ENCODE measurements at regions not wholly inside any gene's neighbourhood (a gene's known extent, or its start where the extent isn't known, plus 50 kb on each side); places are given as distances from the start of the nearest gene placed in this dataset.

- Histone ChIP-seq H3K36me3 (ENCODE audit: control insufficient read depth, insufficient read depth, low read length) (no peaks in the 10 kb centered on the region), H3K27me3 (replicated peaks; ENCODE audit: control insufficient read depth, insufficient read depth, low read length) (no peaks in the 10 kb centered on the region; the same call in 1 of the 2 replicates), H3K4me3 (replicated peaks; ENCODE audit: low read depth, low read length) (no peak overlapping the region)
- no peak for DNase-seq (ENCODE audit: extremely low read depth, insufficient read length)
- TF ChIP-seq CTCF (IDR thresholded peaks at IDR 0.05; ENCODE audit: insufficient read depth, low read length, poor library complexity, severe bottlenecking): no peak
Observed at GRCh38 chr12:124711344-124711743, 143.9 kb upstream of the NCOR2 start.

GRCh38 chr12:124709722-124710687 lies 142.6 kb upstream of the NCOR2 start:
- TF ChIP-seq CTCF (IDR thresholded peaks at IDR 0.05; ENCODE audit: insufficient read depth, low read length, poor library complexity, severe bottlenecking): no peak
- no peak for DNase-seq (ENCODE audit: extremely low read depth, insufficient read length)
- H3K27me3 ChIP-seq (replicated peaks; ENCODE audit: control insufficient read depth, insufficient read depth, low read length): no peaks in the 10 kb centered on the region; the same call in 1 of the 2 replicates
- no peak overlapping the region for H3K4me3 ChIP-seq (replicated peaks; ENCODE audit: low read depth, low read length)
- no peaks in the 10 kb centered on the region for H3K36me3 ChIP-seq (ENCODE audit: control insufficient read depth, insufficient read depth, low read length)

GRCh38 chr12:124707316-124707715 lies 139.9 kb upstream of the NCOR2 start:
- TF ChIP-seq CTCF (IDR thresholded peaks at IDR 0.05; ENCODE audit: insufficient read depth, low read length, poor library complexity, severe bottlenecking): no peak
- no peaks in the 10 kb centered on the region; the same call in 1 of the 2 replicates for H3K27me3 ChIP-seq (replicated peaks; ENCODE audit: control insufficient read depth, insufficient read depth, low read length)
- no peak for DNase-seq (ENCODE audit: extremely low read depth, insufficient read length)
- no peaks in the 10 kb centered on the region for H3K36me3 ChIP-seq (ENCODE audit: control insufficient read depth, insufficient read depth, low read length)
- H3K4me3 ChIP-seq (replicated peaks; ENCODE audit: low read depth, low read length): no peak overlapping the region

GRCh38 chr12:124706363-124706762 lies 139.0 kb upstream of the NCOR2 start:
- no peak for DNase-seq (ENCODE audit: extremely low read depth, insufficient read length)
- H3K4me3 ChIP-seq (replicated peaks; ENCODE audit: low read depth, low read length): no peak overlapping the region
- no peaks in the 10 kb centered on the region for H3K36me3 ChIP-seq (ENCODE audit: control insufficient read depth, insufficient read depth, low read length)
- no peak for TF ChIP-seq CTCF (IDR thresholded peaks at IDR 0.05; ENCODE audit: insufficient read depth, low read length, poor library complexity, severe bottlenecking)
- no peaks in the 10 kb centered on the region; the same call in 1 of the 2 replicates for H3K27me3 ChIP-seq (replicated peaks; ENCODE audit: control insufficient read depth, insufficient read depth, low read length)

GRCh38 chr12:124705545-124706138 lies 138.2 kb upstream of the NCOR2 start:
- Histone ChIP-seq H3K36me3 (ENCODE audit: control insufficient read depth, insufficient read depth, low read length) (no peaks in the 10 kb centered on the region), H3K27me3 (replicated peaks; ENCODE audit: control insufficient read depth, insufficient read depth, low read length) (no peaks in the 10 kb centered on the region; the same call in 1 of the 2 replicates), H3K4me3 (replicated peaks; ENCODE audit: low read depth, low read length) (no peak overlapping the region)
- DNase-seq (ENCODE audit: extremely low read depth, insufficient read length): no peak
- no peak for TF ChIP-seq CTCF (IDR thresholded peaks at IDR 0.05; ENCODE audit: insufficient read depth, low read length, poor library complexity, severe bottlenecking)
